Activated T-cell treated with anti-CD3 and anti-CD28 coated beads, Interleukin-2, amount 50 U/mL, for 72 hours (primary cell): ENCODE measurements at regions not wholly inside any gene's neighbourhood (a gene's known extent, or its start where the extent isn't known, plus 50 kb on each side); places are given as distances from the start of the nearest gene placed in this dataset.

ENCODE experiments used
- ATAC-seq, 2 donors: fragments of 150-1000 bp; cut with Tn5 transposase; replicated peaks in 1 of 2; 2 replicates each; pipeline ENCODE4 v1.10.0; 2021; ENCODE audit warnings: moderate library complexity in 2 of 2, mild to moderate bottlenecking in 1 of 2
- DNase-seq, 2 donors: peaks; one replicate each; pipeline ENCODE4 v3.0.0; 2021 to 2022; ENCODE audit warnings: mixed read lengths in 1 of 2
- H3K27ac Mint-ChIP-seq: one replicate; pipeline ENCODE4 v1.8.0; 2022; ENCODE audit warnings: mild to moderate bottlenecking, moderate library complexity, mixed read lengths
- H3K27me3 Mint-ChIP-seq: one replicate; pipeline ENCODE4 v1.8.0; 2022; ENCODE audit warnings: low read depth, mixed read lengths
- H3K36me3 Mint-ChIP-seq, 2 donors: one replicate each; pipeline ENCODE4 v1.8.0; 2022; ENCODE audit warnings: mixed read lengths in 2 of 2, mild to moderate bottlenecking in 1 of 2; ENCODE audit not compliant: insufficient read depth in 2 of 2
- H3K4me1 Mint-ChIP-seq: one replicate; pipeline ENCODE4 v1.8.0; 2022; ENCODE audit warnings: low read depth, mixed read lengths
- H3K4me3 Mint-ChIP-seq, 2 donors: one replicate each; pipeline ENCODE4 v1.8.0; 2022; ENCODE audit warnings: mild to moderate bottlenecking in 2 of 2, mixed read lengths in 2 of 2, moderate library complexity in 2 of 2
- H3K9me3 Mint-ChIP-seq, 2 donors: one replicate each; pipeline ENCODE4 v1.8.0; 2022; ENCODE audit warnings: mixed read lengths in 2 of 2

GRCh38 chr4:59966758-59967157 is 1233.4 kb upstream of the ADGRL3 start:
- ATAC-seq (no peak), DNase-seq (no peak)
- Mint-ChIP-seq H3K4me1 (no peaks in the 10 kb centered on the region), H3K4me3 (no peak overlapping the region), H3K27ac (no peak overlapping the region), H3K36me3 (no peaks in the 10 kb centered on the region), H3K27me3 (no peaks in the 10 kb centered on the region), H3K9me3 (peaks cover 10 to 11% of the 10 kb centered on the region in 2 donors)

GRCh38 chr4:59968796-59969195 is 1231.3 kb upstream of the ADGRL3 start:
- H3K4me1 Mint-ChIP-seq, result no peaks in the 10 kb centered on the region
- H3K9me3 Mint-ChIP-seq, result peaks cover 9 to 10% of the 10 kb centered on the region in 2 donors
- H3K36me3 Mint-ChIP-seq, result no peaks in the 10 kb centered on the region
- ATAC-seq (no peak), DNase-seq (no peak)
- H3K27ac Mint-ChIP-seq, result no peak overlapping the region
- no peaks in the 10 kb centered on the region for H3K27me3 Mint-ChIP-seq
- H3K4me3 Mint-ChIP-seq, result no peak overlapping the region

GRCh38 chr4:59969909-59970308 is 1230.2 kb upstream of the ADGRL3 start:
- ATAC-seq (no peak), DNase-seq (no peak)
- Mint-ChIP-seq H3K4me3 (no peak overlapping the region), H3K9me3 (peaks cover 9 to 10% of the 10 kb centered on the region in 2 donors), H3K27ac (no peak overlapping the region), H3K4me1 (no peaks in the 10 kb centered on the region), H3K36me3 (no peaks in the 10 kb centered on the region), H3K27me3 (no peaks in the 10 kb centered on the region)

- H3K9me3 Mint-ChIP-seq, result peaks cover 8 to 12% of the 10 kb centered on the region in 2 donors
- H3K27ac Mint-ChIP-seq, result no peak overlapping the region
- no peaks in the 10 kb centered on the region for H3K4me1 Mint-ChIP-seq
- no peaks in the 10 kb centered on the region for H3K36me3 Mint-ChIP-seq
- ATAC-seq (no peak), DNase-seq (no peak)
- H3K27me3 Mint-ChIP-seq, result no peaks in the 10 kb centered on the region
- no peak overlapping the region for H3K4me3 Mint-ChIP-seq
Observed at GRCh38 chr4:59971952-59972351, 1228.2 kb upstream of the ADGRL3 start.

- Mint-ChIP-seq H3K27me3 (no peaks in the 10 kb centered on the region), H3K9me3 (peaks cover 3 to 6% of the 10 kb centered on the region in 2 donors), H3K4me3 (no peak overlapping the region), H3K4me1 (no peaks in the 10 kb centered on the region), H3K36me3 (no peaks in the 10 kb centered on the region), H3K27ac (no peak overlapping the region)
- no peak for ATAC-seq
- DNase-seq, result no peak
Observed at GRCh38 chr4:59973492-59973891, 1226.6 kb upstream of the ADGRL3 start.

- Mint-ChIP-seq H3K27ac (no peak overlapping the region), H3K36me3 (no peaks in the 10 kb centered on the region), H3K4me1 (no peaks in the 10 kb centered on the region), H3K9me3 (peaks cover 8 to 10% of the 10 kb centered on the region in 2 donors), H3K27me3 (no peaks in the 10 kb centered on the region), H3K4me3 (no peak overlapping the region)
- DNase-seq (no peak), ATAC-seq (no peak)
Observed at GRCh38 chr4:59979061-59979460, 1221.1 kb upstream of the ADGRL3 start.

- no peak for DNase-seq
- H3K27ac Mint-ChIP-seq, result no peak overlapping the region
- H3K27me3 Mint-ChIP-seq, result no peaks in the 10 kb centered on the region
- H3K4me1 Mint-ChIP-seq, result no peaks in the 10 kb centered on the region
- no peak overlapping the region for H3K4me3 Mint-ChIP-seq
- no peaks in the 10 kb centered on the region for H3K36me3 Mint-ChIP-seq
- no peak for ATAC-seq
- peaks cover 6 to 14% of the 10 kb centered on the region in 2 donors for H3K9me3 Mint-ChIP-seq
Observed at GRCh38 chr4:59983852-59984251, 1216.3 kb upstream of the ADGRL3 start.

GRCh38 chr4:59987289-59987688 is 1212.8 kb upstream of the ADGRL3 start:
- Mint-ChIP-seq H3K36me3 (no peaks in the 10 kb centered on the region), H3K4me1 (no peaks in the 10 kb centered on the region), H3K4me3 (no peak overlapping the region), H3K27ac (no peak overlapping the region), H3K9me3 (peaks cover 0 to 9% of the 10 kb centered on the region in 2 donors), H3K27me3 (no peaks in the 10 kb centered on the region)
- DNase-seq (no peak), ATAC-seq (no peak)

GRCh38 chr4:59994118-59994517 is 1206.0 kb upstream of the ADGRL3 start:
- Mint-ChIP-seq H3K27ac (no peak overlapping the region), H3K4me3 (no peak overlapping the region), H3K4me1 (no peaks in the 10 kb centered on the region), H3K9me3 (peaks cover 11% of the 10 kb centered on the region in 2 donors), H3K36me3 (peaks cover 0 to 5% of the 10 kb centered on the region in 2 donors), H3K27me3 (no peaks in the 10 kb centered on the region)
- ATAC-seq, result no peak
- DNase-seq, result no peak

- Mint-ChIP-seq H3K4me3 (no peak overlapping the region), H3K27me3 (no peaks in the 10 kb centered on the region), H3K36me3 (no peaks in the 10 kb centered on the region), H3K4me1 (no peaks in the 10 kb centered on the region), H3K27ac (no peak overlapping the region), H3K9me3 (peaks cover 3 to 9% of the 10 kb centered on the region in 2 donors)
- DNase-seq (no peak), ATAC-seq (no peak)
Observed at GRCh38 chr4:60002603-60003337, 1197.4 kb upstream of the ADGRL3 start.

GRCh38 chr4:60013464-60014184 is 1186.5 kb upstream of the ADGRL3 start:
- Mint-ChIP-seq H3K9me3 (peaks cover 1 to 3% of the 10 kb centered on the region in 2 donors), H3K36me3 (peaks cover 2% of the 10 kb centered on the region in 2 donors), H3K27me3 (no peaks in the 10 kb centered on the region), H3K4me3 (no peak overlapping the region), H3K4me1 (no peaks in the 10 kb centered on the region), H3K27ac (no peak overlapping the region)
- DNase-seq (no peak), ATAC-seq (no peak)

- peaks cover 0 to under 1% of the 10 kb centered on the region in 2 donors for H3K36me3 Mint-ChIP-seq
- no peaks in the 10 kb centered on the region for H3K27me3 Mint-ChIP-seq
- H3K4me1 Mint-ChIP-seq, result no peaks in the 10 kb centered on the region
- no peak overlapping the region for H3K4me3 Mint-ChIP-seq
- H3K27ac Mint-ChIP-seq, result no peak overlapping the region
- ATAC-seq, result no peak
- peaks cover 0 to 4% of the 10 kb centered on the region in 2 donors for H3K9me3 Mint-ChIP-seq
- no peak for DNase-seq
Observed at GRCh38 chr4:60016971-60017370, 1183.2 kb upstream of the ADGRL3 start.

GRCh38 chr4:60019180-60019579 is 1180.9 kb upstream of the ADGRL3 start:
- Mint-ChIP-seq H3K4me1 (no peaks in the 10 kb centered on the region), H3K27me3 (no peaks in the 10 kb centered on the region), H3K9me3 (peaks cover 0 to 4% of the 10 kb centered on the region in 2 donors), H3K27ac (no peak overlapping the region), H3K36me3 (no peaks in the 10 kb centered on the region), H3K4me3 (no peak overlapping the region)
- no peak for ATAC-seq
- DNase-seq, result no peak
